Skin epidermis (tissue), 12 donors: ENCODE measurements at regions not wholly inside any gene's neighbourhood (a gene's known extent, or its start where the extent isn't known, plus 50 kb on each side); places are given as distances from the start of the nearest gene placed in this dataset.

ENCODE experiments used
- H3K27ac ChIP-seq, 21 experiments: fragments of 200-600 bp; sonication (generic) in 11 of 21; one replicate each; pipeline ENCODE4 v1.5.0; 2020; ENCODE audit warnings: mild to moderate bottlenecking in 3 of 21, inconsistent platforms in 2 of 21, moderate library complexity in 2 of 21
- H3K4me3 ChIP-seq, 7 experiments: fragments of 200-600 bp; sonication (generic) in 2 of 7; one replicate each; pipeline ENCODE4 v1.5.0; 2020; ENCODE audit warnings: inconsistent platforms in 2 of 7, mild to moderate bottlenecking in 2 of 7, moderate library complexity in 1 of 7

GRCh38 chr5:98635656-98636055 lies 137.8 kb upstream of the RGMB start:
- no peak overlapping the region for H3K27ac ChIP-seq
- no peak overlapping the region for H3K4me3 ChIP-seq

GRCh38 chr5:98637116-98637515 lies 136.3 kb upstream of the RGMB start:
- Histone ChIP-seq H3K4me3 (no peak overlapping the region), H3K27ac (no peak overlapping the region)

DNA sequence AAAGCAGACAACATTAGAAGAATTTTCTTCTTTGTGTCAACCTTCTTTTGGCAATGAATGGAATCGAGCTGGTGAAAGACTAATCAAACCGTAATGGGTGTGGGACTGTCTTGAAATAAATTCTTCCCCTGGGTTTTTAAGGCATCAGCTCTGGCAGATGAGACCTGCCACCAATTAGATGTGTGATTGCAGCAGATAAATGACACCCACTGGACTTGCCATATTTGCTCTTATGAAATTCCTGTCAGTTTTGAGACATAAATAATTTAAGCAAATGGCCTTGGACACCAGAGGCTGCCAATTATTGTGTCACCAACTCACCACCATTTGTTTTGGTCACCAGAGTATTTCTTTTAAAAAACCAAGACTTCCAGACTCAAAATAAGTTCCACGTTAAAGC lies 135.9 kb upstream of the RGMB start:
- Histone ChIP-seq H3K27ac (no peak overlapping the region), H3K4me3 (no peak overlapping the region)

DNA sequence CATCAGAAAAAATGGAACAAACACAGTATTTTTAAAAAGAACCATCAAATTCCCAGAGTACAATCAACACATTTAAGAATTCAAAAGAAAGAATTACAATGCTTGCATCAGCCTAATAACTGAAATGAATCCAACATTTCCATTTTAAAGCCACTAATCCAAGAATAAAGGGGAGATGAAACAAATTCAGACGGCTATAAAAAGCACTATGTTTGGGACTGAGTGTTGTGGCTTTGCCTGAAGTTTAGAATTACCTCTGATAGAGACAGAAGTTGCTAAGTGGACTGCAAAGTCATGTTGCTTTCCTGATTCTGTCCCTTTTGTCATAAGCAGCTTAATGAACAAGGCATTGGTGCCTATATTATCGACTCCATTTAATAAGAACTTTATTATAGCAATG lies 135.4 kb upstream of the RGMB start:
- Histone ChIP-seq H3K4me3 (no peak overlapping the region), H3K27ac (no peak overlapping the region)

- H3K27ac ChIP-seq = no peak overlapping the region
- H3K4me3 ChIP-seq = no peak overlapping the region
These were observed 134.8 kb upstream of the RGMB start for GRCh38 chr5:98638701-98639100.

DNA sequence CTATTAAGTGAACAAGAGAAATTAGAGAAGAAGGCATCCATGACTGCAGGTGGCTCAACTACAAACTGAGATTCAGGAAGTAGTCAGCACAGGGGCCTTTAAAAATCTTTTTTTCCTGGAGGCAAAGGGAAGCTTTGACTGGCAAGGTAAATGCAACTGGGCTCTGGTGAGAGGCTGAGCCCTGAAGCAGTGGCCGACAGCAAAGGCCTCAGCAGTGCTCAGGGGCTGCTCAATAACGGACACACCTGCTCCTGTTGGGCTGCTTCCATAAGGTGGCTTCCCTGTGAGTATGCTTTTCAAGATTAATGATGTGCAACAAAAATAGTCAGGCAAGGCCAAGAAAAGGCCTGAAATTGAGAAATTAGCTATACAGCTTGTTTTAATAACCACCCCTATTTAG lies 134.2 kb upstream of the RGMB start:
- H3K4me3 ChIP-seq = no peak overlapping the region
- no peak overlapping the region for H3K27ac ChIP-seq

- Histone ChIP-seq H3K27ac (no peak overlapping the region), H3K4me3 (no peak overlapping the region)
These were observed 131.8 kb upstream of the RGMB start for GRCh38 chr5:98641671-98642070.

DNA sequence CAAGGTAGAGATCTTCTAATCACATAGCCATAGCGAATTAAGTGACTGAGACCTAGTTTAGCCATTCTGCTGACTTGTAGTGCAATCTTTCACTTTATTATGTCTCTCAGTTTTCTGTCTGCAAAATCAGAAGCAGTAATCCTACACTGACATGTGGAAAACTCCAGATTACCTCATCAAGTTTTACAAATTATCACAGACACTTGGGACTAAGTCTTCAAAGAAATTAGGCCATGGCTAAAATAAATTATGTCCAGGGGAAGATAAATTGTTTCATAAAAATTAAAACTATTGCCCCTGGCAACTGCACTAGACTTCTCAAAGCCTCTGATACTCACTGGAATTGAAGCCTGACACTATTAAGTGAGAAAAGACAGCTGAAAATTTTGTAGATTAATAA lies 129.9 kb upstream of the RGMB start:
- H3K27ac ChIP-seq = no peak overlapping the region

GRCh38 chr5:98651715-98652114 lies 121.7 kb upstream of the RGMB start:
- Histone ChIP-seq H3K27ac (no peak overlapping the region), H3K4me3 (no peak overlapping the region)

More for the DNA sequence above, 129.9 kb upstream of the RGMB start:
- no peak overlapping the region for H3K4me3 ChIP-seq

DNA sequence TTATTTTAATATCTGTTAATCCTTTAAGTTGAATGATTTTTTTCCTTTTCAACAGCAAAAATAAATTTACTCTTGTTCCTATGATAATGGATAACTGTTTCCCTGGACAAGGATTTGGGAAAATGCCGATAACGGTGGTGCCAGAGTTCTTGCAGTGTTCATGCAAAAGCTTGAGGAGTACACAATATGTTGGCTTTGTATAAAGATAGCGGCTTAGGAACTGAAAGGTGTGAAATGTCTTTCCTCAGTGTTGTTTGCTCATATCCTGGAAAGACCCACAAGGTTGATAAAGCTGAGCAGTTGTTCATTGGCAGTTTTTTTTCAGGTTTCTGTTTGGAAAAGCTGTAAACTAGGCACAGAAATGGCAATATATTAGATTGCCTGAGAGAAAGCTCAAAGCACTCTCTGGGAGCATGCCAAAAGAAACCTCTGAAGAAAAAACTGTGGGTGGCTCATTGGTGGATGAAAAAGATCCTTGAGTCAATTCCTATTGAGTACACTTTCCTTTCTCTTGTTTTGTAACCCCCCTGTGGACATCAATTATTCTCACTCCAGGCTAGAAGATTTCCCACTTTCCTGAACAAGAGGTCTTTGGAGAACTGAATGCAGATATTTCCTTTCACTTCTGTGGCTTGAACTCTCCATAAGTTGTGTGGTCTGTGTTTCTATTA lies 117.2 kb upstream of the RGMB start:
- Histone ChIP-seq H3K27ac (no peak overlapping the region), H3K4me3 (no peak overlapping the region)

DNA sequence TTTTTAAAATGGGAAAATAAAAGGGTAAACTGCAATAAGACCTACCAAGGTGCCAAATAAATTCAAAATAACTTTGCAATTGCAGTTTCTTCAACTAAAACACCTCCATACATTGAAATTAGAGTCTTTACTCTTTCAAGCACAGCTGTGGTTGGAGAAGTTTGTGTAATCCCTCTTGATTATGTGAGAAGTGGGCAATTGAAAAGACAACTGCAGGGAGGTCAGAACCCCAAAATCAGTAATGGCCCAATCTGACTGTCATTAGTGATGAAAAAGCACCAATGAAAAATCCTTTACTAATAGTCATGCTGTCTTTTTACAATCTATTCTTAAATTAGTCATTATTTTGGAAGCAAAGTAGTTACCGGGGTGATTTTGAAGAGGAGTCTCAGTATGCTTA lies 116.7 kb upstream of the RGMB start:
- Histone ChIP-seq H3K4me3 (no peak overlapping the region), H3K27ac (no peak overlapping the region)

GRCh38 chr5:98657559-98657958 lies 115.9 kb upstream of the RGMB start:
- no peak overlapping the region for H3K4me3 ChIP-seq
- no peak overlapping the region for H3K27ac ChIP-seq

GRCh38 chr5:98663521-98663920 lies 109.9 kb upstream of the RGMB start:
- H3K4me3 ChIP-seq = no peak overlapping the region

DNA sequence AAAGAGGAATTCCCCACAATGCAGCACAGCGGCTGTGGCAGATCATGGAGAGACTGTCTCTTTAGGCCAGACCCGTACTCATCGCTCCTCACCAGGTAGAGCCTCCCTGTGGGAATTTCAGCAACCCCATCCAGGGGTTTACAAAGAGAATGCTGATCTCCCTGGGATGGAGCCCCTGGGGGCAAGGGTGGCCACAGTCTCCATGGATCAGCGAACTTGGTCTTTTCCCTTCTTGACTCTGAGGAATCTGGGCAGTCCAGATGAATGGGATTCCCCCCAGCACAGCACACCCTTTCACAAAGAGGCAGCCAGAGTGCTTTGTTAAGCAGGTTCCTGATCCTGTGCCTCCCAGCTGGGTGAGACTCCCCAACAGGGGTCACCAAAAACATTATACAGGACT lies 108.7 kb upstream of the RGMB start:
- Histone ChIP-seq H3K4me3 (no peak overlapping the region), H3K27ac (no peak overlapping the region)

More at GRCh38 chr5:98663521-98663920, 109.9 kb upstream of the RGMB start:
- no peak overlapping the region for H3K27ac ChIP-seq

GRCh38 chr5:98679963-98680362 lies 93.5 kb upstream of the RGMB start:
- Histone ChIP-seq H3K27ac (no peak overlapping the region), H3K4me3 (no peak overlapping the region)

DNA sequence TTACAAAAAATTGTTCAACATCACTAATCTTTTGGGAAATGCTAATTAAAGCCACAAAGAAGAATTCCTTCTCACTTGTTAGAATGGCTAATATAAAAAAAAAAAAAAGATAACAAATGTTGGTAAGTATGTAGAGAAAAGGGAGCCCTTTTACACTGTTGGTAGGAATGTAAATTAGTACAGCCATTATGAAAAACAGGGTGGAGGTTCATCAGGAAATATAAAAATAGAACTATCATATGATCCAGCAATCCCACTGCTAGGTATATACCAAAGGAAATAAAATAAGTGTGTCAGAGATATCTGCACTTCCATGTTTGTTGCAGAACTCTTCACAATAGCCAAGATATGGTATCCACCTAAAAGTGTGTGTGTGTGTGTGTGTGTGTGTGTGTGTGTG lies 83.5 kb upstream of the RGMB start:
- no peak overlapping the region for H3K4me3 ChIP-seq
- no peak overlapping the region for H3K27ac ChIP-seq

GRCh38 chr5:98694902-98695301 lies 78.6 kb upstream of the RGMB start:
- Histone ChIP-seq H3K4me3 (no peak overlapping the region), H3K27ac (no peak overlapping the region)

GRCh38 chr5:98698359-98698758 lies 75.1 kb upstream of the RGMB start:
- no peak overlapping the region for H3K4me3 ChIP-seq
- no peak overlapping the region for H3K27ac ChIP-seq

- Histone ChIP-seq H3K27ac (no peak overlapping the region), H3K4me3 (no peak overlapping the region)
These were observed 72.7 kb upstream of the RGMB start for GRCh38 chr5:98700730-98701129.

DNA sequence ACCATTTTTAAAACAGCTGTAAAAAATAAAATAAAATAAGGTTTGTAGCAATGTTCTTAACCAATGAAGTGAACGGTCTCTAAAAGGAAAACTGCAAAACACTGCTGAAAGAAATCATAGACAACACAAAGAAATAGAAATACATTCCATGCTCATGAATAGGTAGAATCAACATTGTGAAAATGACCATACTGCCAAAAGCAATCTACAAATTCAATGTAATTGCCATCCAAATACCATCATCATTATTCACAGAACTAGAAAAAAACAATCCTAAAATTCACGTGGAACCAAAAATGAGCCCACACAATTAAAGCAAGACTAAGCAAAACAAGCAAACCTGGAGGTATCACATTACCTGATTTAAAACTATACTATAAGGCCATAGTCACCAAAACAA lies 67.6 kb upstream of the RGMB start:
- no peak overlapping the region for H3K4me3 ChIP-seq

DNA sequence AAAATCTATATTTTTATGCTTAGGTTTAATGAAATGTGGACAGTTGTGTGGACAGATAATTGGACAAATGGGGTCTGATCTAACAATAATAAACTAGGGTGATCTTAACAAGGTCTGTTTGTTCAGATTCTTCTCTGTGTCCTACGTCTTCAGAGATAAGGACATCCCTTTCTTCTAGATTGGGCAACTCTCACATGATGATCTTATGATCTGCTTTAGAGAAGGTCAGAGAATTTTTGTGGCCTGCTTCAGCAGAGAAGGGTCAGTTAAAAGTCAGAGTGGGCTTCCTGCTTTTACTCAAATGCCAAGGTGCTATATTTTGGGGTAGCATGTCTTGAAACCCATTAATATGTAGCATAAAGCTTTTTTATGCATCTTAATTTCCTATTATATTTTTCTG lies 63.8 kb upstream of the RGMB start:
- Histone ChIP-seq H3K27ac (no peak overlapping the region), H3K4me3 (no peak overlapping the region)

More for the DNA sequence above, 67.6 kb upstream of the RGMB start:
- H3K27ac ChIP-seq = no peak overlapping the region

DNA sequence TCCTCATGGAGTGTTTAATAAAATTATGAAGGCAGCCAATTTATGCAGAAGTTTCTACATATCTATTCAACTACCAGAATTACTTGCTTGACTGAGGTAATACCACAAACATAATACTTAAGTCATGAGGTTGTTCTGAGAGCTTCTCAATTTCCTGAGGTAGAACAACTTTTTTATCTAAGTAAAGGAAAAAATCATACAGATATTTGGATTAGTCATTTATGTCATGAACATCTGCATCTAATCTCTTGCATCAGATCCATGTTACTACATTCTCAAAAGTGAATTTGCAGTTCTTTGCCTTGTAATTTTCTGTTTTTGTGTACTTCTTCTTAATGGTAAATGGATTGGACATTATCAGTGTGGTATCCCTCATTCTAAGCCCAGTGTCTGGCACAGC lies 60.4 kb upstream of the RGMB start:
- no peak overlapping the region for H3K27ac ChIP-seq

More for the DNA sequence above, 60.4 kb upstream of the RGMB start:
- H3K4me3 ChIP-seq = no peak overlapping the region
